ENCODE measurements at regions not wholly inside any gene's neighbourhood (a gene's known extent, or its start where the extent isn't known, plus 50 kb on each side); places are given as distances from the start of the nearest gene placed in this dataset.

DNA sequence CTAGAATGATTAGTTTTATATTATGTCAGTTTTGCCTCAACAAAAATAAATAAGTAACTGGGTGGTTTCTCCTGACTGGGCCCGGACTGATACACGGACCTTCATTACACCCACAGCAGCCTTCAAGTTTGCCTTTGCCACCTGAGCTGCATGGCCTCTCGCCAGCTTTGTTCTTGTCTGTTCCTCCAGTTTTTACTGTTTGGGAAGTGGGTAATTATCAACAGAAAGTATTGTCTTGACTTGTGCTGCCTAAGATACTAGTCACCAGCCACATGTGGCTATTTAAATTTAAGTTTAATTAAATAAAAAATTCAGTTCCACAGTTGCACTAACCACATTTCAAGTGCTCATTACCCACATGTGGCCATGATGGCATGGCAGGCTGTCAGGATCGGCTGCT, 74.7 kb upstream of the INTU start:
- TF ChIP-seq, protein P1, sequence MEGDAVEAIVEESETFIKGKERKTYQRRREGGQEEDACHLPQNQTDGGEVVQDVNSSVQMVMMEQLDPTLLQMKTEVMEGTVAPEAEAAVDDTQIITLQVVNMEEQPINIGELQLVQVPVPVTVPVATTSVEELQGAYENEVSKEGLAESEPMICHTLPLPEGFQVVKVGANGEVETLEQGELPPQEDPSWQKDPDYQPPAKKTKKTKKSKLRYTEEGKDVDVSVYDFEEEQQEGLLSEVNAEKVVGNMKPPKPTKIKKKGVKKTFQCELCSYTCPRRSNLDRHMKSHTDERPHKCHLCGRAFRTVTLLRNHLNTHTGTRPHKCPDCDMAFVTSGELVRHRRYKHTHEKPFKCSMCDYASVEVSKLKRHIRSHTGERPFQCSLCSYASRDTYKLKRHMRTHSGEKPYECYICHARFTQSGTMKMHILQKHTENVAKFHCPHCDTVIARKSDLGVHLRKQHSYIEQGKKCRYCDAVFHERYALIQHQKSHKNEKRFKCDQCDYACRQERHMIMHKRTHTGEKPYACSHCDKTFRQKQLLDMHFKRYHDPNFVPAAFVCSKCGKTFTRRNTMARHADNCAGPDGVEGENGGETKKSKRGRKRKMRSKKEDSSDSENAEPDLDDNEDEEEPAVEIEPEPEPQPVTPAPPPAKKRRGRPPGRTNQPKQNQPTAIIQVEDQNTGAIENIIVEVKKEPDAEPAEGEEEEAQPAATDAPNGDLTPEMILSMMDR (conservative IDR thresholded peaks at IDR 0.05; ENCODE audit: low read depth, low read length): no peak
- H3K4me3 ChIP-seq (ENCODE audit: low read depth, low read length): no peak overlapping the region
- peak; percentile 55 for DNase-seq (ENCODE audit: low read depth)

DNA sequence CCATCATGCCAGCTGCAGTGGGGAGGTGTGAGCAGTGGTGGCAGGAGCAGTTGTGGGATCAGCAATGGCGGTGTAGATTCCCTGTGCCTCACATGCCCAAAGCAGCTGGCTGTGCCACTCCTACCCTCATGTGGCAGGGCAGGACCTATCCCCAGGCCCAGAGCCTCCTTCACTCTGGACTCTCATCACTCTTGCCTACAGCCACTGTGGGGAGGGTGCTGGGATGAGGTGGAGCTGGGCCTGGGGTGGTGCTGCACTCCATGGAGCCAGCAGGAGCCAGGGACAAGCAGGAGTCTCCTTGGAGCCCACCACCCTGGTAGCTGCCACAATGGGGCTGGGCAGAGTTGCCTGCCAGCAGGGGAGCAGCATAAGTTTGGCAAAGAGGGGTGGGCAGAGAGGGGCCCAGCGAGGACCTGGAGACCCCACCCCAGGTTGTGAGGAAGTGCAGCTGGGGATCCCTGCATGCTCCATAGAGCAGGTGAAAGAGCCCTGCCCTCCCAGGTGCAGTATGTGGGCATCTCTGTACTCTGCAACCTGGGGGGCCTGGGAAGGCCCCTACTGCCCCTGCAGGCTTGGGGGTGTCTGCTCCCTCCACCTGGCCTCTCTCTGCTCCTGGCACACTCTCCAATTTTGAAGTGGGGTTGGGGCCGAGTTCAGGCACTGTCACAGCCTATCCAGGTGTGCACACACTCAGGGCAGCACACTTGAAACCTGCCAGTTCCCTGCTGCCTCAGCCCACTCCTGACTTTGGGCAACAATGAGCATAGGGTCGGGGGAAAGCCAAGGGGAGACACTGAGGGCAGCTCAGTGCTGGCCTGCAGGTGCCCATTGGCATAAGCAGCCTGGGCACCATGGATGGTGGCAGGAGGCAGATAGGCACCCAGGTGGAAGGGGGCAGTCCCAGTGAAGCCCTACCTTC, 74.0 kb upstream of the INTU start:
- no peak overlapping the region for H3K4me3 ChIP-seq (ENCODE audit: low read depth, low read length)
- TF ChIP-seq, protein P1 (conservative IDR thresholded peaks at IDR 0.05; ENCODE audit: low read depth, low read length): no peak

DNA sequence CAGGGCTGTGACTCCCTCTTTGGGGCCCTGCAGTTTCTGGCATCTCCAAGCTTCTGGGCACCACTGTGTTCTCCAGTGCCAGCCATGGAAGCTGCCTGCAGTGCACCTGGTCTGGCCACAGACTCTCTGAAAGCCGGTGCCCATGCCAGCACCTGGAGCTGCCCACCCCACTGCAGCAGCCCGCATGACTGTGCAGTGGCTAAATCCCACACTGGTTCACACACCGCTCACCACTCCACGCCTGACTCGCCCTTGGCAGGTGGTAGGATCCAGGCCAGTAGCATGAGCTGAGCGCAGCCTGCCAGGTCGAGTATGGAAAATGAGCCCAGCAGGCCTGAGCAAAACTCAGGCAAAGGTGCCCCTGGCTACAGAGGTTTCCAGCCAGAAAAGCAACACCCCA, 72.8 kb upstream of the INTU start:
- DNase-seq (ENCODE audit: low read depth): no peak
- H3K4me3 ChIP-seq (ENCODE audit: low read depth, low read length): no peak overlapping the region
- TF ChIP-seq, protein P1 (conservative IDR thresholded peaks at IDR 0.05; ENCODE audit: low read depth, low read length): no peak

More for the DNA sequence above, 74.0 kb upstream of the INTU start:
- no peak for DNase-seq (ENCODE audit: low read depth)

DNA sequence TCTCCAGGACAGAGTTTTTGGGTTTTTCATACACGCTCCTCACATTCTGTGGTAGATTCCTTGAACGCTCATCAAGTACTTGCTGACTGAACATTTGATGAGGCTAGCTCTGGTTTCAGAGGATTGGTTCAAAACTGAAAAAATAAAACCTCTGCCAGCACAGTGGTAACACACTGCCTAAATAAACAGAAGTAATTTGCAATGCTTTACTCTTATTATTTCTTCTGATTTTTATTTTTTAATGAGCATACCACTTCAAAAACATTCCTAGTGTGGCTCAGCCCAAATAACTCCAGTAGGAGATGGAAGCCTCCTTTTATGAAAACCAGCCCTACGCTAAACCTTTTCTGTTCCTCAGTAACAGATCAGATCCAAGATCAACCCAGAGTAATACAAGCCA, 72.0 kb upstream of the INTU start:
- no peak for DNase-seq (ENCODE audit: low read depth)
- TF ChIP-seq, protein P1 (conservative IDR thresholded peaks at IDR 0.05; ENCODE audit: low read depth, low read length): no peak
- no peak overlapping the region for H3K4me3 ChIP-seq (ENCODE audit: low read depth, low read length)

DNA sequence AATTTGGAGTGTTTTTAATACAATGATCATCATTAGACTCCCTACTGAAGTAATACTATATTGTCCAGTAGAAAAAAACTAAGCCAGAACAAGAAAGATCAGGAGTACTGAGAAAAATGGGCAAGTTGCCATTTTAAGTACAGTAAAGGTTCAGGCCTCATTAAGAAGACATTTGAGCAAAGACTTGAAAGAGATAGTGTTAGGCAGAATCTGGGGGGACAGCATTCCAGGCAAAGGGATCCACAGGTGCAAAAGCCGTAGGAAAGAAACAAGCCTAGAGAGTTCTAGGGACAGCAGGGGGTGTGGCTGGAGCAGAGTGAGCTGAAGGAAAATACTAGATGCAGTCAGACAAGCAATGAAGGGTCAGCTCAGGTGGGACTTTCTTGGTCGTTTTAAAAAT, 58.1 kb upstream of the INTU start:
- DNase-seq (ENCODE audit: low read depth): no peak
- TF ChIP-seq, protein P1 (conservative IDR thresholded peaks at IDR 0.05; ENCODE audit: low read depth, low read length): no peak
- H3K4me3 ChIP-seq (ENCODE audit: low read depth, low read length): no peak overlapping the region

DNA sequence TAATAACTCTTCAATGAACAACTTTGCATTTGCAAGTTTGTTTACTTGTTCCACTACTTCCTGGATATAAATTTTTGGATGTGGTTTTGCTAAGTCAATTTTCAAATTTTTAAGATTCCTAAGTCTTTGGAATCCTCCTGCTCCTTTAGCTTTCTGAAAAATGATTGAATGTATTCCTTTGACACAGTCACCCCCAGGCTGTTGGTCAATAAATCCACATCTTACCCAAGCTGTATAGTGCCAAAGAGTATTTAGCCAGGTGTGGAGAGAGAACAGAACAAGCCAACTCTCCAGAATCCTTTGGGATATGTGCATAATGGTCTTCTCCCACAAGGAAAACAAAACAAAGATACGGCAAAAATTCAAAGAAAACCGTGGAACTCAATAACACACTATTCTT, 56.9 kb upstream of the INTU start:
- no peak for DNase-seq (ENCODE audit: low read depth)
- TF ChIP-seq, protein P1 (conservative IDR thresholded peaks at IDR 0.05; ENCODE audit: low read depth, low read length): no peak
- H3K4me3 ChIP-seq (ENCODE audit: low read depth, low read length): no peak overlapping the region

DNA sequence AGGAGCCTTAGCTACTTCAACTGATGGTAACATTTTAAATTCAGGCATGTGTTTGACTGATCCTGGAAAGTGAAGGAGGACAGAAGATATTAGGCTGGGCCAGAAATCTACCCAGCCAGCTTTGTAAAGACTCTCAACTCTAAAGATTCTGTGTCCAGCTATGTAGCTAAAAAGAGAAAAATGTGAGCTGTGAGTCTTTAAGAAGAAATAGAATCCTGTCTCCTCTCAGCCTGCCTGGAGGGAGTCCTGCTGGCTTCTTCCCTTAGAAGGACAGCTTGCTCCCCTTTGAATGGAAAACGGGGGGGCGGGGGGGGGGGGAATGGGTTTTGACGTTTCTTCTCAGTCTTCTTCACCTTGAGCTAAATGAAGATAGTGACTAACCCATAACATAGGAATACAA, 54.3 kb upstream of the INTU start:
- no peak for DNase-seq (ENCODE audit: low read depth)
- H3K4me3 ChIP-seq (ENCODE audit: low read depth, low read length): no peak overlapping the region

More for the DNA sequence above, 54.3 kb upstream of the INTU start:
- TF ChIP-seq, protein P1 (conservative IDR thresholded peaks at IDR 0.05; ENCODE audit: low read depth, low read length): no peak
